ENCODE measurements at regions not wholly inside any gene's neighbourhood (a gene's known extent, or its start where the extent isn't known, plus 50 kb on each side); places are given as distances from the start of the nearest gene placed in this dataset.

DNA sequence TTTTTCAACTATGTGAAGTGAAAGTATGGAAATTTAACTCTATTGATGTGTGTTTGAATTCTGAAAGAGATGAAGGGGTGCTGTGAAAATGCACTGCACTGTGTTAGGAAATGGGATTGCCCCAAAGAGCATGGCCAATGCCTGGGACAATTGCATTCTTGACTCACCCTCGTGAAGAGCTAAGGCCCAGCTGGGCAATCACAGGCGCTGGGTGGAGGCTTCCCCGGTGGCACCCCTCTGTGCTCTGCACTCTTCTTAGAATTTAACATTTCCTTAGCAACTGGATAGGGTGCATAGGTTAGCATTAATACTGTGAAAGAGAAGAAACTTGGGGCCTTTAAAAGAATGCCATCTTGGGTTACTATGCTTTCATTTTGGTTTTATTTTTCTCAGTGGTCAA is 179.9 kb upstream of the GOLIM4 start:
- DNase-seq: no peak

DNA sequence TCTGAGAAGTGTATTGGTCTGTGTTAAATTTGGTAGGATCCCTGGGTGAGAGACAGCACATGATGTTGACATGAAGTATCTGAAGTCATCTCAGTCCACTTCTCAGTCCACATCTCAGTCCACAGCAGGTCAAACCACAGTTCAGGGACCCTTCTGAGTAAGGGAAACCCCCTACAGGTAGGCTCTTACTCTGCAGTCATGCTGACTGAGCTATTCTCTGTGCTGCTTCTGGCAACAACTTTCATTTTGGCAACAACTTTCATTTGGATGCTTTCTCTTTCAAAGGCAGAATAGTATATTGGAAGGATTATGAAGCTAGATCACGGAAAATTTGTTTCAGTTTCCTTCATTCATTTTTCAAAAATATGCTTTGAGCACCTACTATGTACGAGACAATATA is 178.2 kb upstream of the GOLIM4 start:
- no peak for DNase-seq

DNA sequence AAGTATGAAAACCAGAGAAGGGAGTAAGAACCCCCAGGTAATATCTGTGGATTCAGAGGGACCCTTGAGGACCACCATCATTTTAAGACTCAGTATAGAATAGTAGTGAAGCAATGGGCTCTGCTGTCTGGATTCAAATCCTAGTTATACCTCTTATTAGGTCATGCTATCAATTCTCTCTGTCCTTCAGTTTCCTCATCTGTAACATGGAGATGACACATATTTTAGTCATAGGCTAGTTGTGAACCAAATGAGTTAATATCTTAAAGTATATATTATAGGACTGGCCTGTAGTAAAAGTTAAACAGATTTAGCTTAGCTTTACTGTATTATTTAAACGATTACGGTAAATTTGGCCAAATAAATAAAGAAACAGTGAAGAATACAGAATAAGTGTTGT is 177.3 kb upstream of the GOLIM4 start:
- no peak for DNase-seq

DNA sequence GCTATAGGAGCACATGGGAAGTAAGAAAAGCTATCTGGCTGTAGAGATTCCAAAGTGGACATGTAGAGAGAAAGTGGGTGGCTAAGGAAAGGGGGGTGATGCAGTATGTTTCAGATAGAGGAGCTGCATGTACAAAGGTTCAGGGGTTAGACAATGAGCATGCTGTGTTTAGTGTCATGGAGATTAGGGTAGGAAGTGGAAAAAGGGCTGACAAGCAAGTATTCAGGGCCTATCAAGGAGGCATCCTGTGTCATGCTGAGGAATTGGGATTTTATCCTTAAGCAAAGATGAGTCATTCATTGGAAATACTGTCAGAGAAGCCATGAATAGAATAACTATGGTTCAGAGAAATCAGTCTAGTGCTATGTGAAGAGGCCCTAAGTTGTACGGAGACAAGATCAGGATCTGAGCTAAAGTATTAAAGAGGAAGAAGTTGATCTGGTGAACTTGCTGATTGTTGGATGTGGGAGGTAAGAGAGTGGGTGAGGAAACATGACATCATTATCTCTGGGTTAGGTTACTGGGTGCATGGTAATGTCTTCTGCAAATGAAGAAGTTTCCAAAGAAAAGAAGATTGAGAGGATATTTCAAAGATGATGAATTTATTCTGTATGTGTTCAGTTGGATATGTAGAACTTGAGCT is 176.7 kb upstream of the GOLIM4 start:
- no peak for DNase-seq

DNA sequence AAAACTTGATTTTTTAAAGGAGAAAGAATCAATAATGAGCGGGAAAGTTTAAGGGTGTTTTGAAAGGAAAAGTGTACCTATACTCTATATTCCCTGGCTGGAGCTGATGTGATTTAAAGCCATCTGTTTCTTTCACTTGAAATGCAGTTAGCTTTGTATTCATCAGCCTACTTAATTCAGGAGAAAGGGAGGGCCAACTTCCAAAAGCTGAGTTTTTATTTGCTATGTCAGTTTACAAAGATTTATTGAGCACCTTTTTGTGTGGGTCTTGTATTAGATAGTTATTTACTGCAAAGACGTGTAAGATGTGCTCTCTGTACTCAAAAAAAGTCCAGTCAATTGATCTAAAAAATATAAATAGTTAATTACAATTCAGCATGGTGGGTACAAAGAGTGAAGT is 176.2 kb upstream of the GOLIM4 start:
- DNase-seq: no peak

DNA sequence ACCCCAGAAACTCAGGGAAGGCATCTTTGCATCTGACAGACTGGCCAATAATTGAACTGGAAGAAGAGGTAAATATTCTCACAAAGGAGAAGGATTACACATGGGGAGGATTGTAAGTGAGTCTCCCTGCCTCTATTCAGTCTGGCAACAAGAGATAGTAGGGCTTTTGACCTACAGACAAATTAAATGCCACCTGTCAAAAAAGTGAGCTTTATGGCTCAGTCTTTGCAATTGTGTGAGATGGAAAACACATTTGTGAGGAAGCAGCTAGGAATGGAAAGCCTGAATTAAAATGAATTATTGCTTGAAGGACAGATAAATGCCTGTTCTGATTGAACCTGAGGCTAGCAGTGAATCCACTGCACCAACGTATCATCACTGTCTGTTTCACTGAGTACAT is 173.3 kb upstream of the GOLIM4 start:
- no peak for DNase-seq

DNA sequence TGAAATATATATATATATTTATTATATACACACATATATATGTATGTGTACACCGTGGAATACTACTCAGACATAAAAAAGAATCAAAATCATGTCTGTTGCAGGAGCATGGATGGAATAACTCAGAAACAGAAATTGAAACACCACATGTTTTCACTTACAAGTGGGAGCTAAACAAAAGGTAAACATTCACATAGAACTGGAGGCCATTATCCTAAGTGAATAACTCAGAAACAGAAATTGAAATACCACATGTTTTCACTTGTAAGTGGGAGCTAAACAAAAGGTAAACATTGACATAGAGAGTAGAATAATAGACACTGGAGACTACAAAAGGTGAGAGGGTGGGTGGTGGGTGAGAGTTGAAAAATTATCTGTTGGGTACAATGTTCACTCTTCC is 171.5 kb upstream of the GOLIM4 start:
- no peak for DNase-seq

DNA sequence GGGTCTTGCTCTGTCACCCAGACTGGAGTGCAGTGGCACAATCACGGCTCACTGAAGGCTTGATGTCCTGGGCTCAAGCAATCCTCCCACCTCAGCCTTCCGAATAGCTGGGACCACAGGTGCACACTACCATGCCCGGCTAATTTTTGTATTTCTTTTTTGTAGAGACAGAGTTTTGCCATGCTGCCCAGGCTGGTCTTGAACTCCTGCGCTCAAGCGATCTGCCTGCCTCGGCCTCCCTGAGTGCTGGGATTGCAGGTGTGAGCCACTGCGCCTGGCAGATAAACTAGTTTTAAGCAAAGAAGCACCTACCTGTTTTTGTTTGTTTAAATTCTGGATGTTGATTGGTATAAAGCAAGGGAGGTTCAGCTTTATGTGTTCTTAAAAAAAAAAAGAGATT is 170.6 kb upstream of the GOLIM4 start:
- DNase-seq: no peak

DNA sequence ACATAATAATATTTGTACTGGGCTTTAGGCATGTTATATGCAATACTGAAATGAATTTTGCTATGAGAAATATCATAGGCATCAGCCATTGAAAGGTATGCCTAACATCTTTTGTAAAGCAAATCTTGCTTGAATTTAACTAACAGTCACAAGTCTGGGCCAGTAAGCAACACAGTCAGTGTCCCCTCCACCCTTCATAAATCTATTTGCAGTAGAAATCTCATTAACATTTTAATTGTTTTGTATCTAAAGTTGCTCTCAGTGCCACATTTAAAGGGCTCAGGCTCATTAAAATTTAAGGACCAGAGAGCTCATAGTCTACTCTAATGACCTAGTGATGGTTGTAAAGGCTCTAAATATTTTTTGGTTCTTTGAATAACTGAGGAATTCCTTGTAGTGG is 167.2 kb upstream of the GOLIM4 start:
- no peak for DNase-seq

DNA sequence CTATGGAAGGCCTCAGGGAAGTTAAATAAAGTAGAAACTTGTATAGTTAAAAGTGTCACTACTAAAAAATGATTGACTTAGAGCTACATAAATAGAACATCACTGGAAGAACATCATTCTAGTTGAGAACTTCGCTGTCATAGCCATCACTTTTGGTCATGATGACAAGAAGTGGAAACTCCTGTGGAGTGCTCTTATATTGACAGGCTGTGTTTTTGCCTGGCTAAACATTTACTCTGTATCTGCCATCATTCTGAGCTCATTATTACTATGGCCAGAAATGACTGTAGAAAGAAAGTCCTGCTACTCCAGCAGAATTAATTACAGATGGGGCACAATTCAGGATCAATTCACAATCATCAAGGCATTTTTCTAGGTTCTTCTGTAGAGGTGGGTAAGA is 165.1 kb upstream of the GOLIM4 start:
- no peak for DNase-seq

DNA sequence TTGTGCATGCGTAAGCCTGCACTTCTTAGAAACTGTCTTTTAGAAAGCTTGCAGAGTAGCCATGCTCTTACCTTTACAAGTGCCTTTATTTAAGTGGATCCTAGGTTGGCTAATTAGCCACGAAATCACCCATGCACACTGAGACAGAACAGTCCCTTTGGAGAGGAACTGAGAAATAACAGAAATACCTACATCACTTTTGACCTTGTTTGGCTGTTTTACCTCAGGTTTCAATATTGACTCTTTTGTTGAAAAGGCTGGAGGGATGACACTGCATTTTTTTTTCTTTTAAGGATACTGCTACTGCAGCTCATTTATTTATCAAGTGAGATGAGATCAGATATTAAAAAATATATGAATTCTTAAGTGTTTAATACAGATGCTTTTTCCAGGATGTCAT is 155.6 kb upstream of the GOLIM4 start:
- no peak for DNase-seq

DNA sequence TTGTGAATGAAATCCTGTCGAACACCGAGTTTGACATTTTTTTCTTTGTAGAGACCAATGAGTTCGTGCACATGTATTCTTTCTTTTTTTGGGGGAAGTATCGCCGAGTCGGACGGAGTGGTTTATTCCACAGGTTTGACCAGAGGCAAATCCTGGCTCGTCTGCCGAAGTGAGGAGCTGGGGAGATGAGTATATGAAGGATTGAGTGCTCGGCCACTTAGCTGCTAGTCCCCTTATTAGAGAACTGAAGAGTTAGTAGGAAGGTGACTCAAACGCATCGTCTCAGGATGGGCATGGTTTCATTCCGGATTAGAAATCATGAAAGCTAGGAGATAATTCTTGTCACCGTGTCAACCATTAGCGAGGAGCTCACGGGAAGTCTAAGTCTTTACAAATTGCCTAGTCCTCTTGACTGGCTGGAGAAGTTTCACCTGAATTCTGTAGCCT is 154.7 kb upstream of the GOLIM4 start:
- DNase-seq: peak; percentile 2

DNA sequence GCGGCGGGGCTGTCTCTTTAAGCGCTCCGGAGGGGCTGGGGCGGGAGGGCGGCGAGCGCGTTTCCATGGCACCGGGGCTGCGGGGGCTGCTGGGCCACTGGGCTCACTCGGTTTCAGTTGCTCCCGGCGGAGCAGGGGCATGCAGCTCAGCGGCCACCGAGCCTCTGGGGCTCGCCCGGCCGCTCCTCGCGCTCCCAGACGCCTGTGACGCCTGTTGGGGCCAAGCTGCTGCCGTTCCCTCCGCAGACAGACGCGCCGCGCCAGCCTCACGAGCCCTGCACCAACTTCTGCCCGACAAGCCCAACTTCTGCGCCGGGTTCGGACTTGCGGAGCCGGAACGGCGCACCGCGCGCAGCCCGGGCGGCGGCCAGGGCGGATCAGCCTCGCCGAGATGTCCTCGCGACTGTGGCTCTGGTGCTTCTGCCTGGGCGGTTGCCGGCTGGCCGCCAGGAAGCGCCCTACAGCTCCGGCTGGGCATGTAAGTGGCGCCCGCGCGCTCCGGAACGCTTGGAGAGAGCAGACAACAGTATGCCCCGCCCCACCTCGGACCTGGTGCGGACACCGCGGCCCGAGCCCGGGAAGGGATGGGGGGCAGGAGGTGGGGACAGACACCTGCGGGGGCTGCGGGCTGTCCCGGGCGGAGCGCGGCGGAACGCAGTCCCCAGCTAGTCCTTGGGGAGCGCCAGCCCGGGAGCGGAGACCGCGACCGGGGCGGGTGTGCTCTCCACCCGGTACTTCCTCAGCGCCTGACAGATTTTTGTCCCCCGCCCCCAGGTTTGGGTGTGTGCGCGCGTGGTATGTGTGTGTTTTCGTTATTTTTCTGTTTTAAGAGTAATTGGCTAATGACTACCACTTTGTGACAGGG is 154.1 kb upstream of the GOLIM4 start:
- peak; percentile 74 for DNase-seq

DNA sequence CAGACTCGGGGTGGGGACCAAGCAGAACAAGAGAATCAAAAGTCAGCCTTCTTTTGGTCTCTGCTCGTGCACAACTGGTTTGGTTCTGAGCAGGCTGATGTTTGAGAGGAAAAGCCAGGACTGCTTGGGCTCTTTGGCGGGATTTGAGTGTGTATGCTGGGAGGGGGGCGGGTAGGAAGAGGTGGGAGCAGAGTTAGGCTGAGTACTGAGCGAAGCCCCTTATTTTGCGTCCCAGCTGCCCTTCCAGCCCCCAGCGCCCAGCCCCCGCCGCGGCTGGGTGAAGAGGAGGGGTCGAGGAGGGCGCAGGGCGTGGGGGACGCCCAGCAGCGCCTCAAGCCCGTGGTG is 153.5 kb upstream of the GOLIM4 start:
- no peak for DNase-seq

DNA sequence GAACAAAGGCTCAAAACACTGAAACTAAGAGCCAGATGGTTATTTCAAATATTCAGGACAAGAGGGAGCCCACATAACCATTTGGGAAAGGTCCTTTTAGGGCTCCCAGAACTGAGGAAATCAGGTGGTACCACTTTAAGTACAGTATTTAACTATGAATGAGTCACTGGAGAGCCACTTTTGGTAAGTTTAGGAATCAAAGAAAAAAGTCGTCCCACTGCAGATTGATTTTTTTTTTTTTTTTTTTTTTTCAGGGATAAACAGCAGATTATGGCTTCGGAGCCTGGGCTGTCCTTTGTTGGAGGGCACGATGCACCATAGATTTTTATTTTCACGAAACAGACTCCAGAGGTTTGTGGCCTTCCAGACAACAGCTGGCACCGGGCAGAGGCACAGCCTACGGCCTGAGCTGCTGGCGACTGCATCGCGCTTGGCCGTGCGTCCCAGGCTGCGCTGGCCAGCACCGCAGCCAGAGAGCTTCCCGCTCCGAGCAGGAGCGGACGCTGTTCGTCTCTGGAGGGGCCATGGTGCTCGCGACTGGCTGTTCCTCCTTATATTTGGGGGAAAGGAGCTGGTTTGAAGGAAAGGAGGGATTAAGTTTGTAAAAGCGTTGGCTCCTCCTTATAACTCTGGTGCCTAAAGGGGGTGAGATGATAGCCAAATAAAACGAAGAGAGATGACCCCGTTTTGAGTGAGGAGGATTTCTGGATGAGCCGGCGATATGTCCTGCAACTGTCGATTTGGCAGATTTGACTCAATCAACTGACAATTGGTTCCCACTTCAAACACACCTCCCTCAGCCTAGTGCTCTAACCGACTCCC is 152.9 kb upstream of the GOLIM4 start:
- DNase-seq: peak; percentile 35

DNA sequence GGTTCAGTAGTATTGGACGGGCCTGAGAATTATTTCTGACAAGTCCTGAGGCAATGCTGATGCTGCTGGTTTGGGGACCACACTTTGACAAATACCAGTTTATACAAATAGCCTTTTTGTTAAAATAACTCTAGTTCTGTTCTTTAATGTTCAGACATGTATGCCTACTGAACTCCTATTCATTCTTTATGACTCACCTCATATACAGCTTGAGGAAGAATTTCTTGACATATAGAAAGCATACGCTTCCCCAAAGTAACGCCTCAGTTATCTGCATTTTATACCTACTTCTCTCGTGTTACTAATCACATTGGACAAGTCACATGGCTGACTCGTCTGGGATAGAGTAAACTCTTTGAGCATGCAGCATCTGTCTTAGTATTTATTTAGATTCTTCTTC is 145.4 kb upstream of the GOLIM4 start:
- DNase-seq: no peak

DNA sequence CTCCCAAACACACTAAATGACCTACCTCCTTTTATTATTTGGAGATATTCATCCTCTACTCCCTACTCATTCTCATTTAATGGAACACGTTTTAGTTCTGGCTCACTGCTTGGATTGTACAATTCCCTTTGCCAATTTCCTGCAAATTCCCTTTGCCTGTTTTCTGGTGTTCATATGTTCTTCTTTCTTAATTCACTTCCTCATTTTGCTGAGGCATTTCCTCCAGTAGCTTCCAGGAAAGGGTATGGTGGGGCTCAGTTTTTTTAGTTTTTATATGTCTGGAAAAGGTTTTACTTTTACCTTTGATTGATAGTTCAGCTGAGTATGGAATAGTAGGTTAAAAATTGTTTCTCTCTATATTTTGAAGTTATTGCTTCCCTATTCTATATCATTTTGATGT is 143.6 kb upstream of the GOLIM4 start:
- DNase-seq: no peak

DNA sequence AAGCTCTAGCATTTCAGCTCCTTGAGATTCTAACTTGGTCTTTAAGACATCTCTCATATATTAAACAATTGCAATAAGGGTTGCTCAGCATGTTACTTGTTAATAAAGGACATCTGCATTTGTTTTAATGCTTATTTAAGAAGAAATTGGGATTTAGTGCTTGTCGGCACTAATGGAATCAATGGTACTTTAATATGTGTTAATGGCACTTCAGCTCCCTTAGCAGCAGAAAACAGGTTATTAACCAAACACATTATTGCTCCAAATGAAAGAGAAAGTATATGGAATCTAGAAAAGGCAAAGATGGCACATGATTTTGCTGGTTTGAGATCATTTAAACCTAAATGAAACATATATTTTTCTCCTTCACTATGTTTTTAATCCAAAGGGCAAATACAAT is 137.3 kb upstream of the GOLIM4 start:
- DNase-seq: no peak

DNA sequence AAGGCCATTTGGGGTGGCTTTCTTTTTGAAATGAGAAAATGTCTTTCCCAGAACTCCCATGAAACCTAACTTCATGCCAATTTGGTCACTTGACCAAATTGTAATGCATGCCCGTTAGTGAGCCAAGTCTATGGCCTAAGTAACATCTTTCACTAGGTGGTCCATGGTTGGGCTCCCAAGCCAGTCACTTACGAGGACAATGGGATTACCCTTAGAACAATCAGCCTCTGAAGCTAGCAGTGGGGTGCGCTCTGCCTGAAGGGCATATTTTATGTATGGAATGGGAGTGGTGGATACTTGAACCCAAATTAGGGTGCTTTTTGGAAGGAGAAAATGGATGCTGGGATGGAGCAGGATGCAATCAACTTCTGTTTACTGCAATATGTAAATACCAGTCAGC is 127.4 kb upstream of the GOLIM4 start:
- DNase-seq: no peak

DNA sequence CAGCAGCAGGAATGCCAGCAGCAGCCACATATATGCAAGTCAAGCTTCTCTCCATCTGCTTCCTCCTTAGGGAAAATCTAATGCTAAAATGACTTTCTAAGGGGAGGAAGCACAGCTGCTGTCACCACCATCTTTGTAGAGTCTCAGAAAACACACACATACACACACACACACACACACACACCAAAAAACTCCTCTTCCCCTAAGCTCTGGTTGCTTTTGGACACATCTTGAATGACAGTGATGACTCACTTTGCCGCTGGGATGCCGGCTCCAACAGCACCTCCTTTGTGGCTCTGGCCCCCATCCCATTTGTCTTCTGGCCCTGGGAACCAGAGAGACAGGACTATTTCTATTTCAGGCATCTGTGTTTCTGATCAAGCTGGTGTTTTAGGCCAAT is 124.8 kb upstream of the GOLIM4 start:
- DNase-seq: no peak

DNA sequence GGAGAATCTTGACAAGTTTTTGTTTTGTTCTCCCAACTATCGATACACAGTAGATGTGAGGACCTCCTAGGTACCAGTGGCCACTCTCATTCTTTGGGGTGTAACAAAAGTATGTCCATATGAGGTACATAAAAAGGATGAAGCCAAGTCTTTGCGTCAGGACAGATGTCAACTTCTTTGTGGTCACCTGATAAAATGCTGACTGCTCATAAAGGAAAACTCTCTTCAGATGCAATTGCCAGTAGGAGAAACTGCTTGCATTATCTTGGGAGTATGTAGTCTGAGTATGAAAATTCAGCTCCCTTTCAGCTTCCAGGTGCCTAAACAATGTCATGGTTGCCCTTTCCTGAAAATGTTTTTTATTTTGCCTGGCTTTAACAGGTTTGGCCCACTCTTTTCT is 123.8 kb upstream of the GOLIM4 start:
- no peak for DNase-seq

DNA sequence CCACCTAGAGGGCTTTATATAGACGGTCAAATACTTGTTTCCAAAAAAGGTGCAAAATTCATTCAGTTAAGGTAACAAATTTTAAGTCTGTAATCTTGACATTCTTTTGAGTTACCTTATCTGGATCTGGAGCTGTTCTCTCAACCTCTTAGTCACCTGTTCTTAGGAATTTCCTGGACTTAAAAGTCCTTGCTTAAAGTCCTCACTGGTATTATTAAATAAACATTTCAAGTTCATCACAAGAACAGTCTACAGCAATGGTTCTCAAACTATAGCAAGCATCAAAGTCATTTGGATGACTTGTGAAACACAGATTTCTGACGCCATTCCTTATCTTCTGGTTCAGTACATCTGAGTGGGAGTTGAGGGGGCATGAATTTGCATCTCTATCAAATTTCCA is 122.9 kb upstream of the GOLIM4 start:
- DNase-seq: no peak

DNA sequence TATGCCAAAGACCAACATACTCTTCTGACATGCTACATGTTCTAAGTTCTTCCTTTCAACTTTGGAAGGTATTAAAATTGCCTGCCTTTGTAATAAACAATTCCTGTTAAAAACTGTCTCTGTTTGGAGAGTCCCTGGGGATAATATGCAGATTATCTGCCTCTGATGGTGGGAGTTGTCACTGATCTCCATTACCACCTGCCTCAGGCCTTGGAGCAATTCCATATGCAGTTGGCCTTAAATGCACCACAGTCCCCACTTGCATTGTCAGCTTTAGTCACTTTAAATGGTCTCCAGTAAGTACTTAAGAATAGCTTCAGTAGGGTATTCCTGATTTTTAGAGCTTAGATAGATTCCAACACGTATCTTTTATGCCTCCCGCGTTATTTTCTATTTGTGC is 121.1 kb upstream of the GOLIM4 start:
- no peak for DNase-seq

DNA sequence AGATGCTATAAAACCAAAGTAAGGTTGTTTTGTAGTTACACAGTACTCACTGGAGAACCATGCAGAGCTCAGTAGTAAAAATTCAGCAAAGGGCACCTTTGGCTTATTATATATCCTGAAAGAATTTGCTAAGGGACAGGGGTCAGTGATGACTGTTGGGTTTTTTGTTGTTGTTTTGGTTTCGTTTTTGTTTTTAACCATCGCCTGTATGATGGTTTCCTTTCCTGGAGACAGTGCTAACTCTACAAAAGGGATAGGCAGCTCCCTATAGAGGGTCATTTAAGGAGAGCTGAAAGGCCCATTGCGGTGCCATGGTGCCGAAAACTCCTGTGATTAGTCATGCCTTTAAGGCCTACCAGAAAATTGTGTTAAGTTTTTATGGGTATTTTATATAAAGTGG is 118.2 kb upstream of the GOLIM4 start:
- peak; percentile 2 for DNase-seq
